Psoas muscle (tissue), 7 donors: ENCODE measurements at regions not wholly inside any gene's neighbourhood (a gene's known extent, or its start where the extent isn't known, plus 50 kb on each side); places are given as distances from the start of the nearest gene placed in this dataset.

Source experiments
- ATAC-seq, 4 donors: fragments of 200-7000 bp; cut with Tn5 transposase; one replicate each; pipeline ENCODE4 v1.9.1; 2020; ENCODE audit warnings: moderate library complexity in 3 of 4, mild to moderate bottlenecking in 2 of 4
- DNase-seq, 2 donors: peaks; one replicate each; pipeline ENCODE4 v3.0.0-alpha.2; 2020
- H3K27ac ChIP-seq: fragments of 200-600 bp; one replicate; pipeline ENCODE4 v1.8.0; 2022
- H3K27me3 ChIP-seq, 3 donors: fragments of 200-600 bp in 1 of 3; one replicate each; pipeline versions ENCODE4 v1.6.1 to v1.8.0; 2013 to 2022; ENCODE audit warnings: low read length in 2 of 3, mild to moderate bottlenecking in 2 of 3, moderate library complexity in 1 of 3; ENCODE audit not compliant: insufficient read depth in 3 of 3
- H3K36me3 ChIP-seq, 2 donors: fragments of 200-600 bp in 1 of 2; one replicate each; pipeline versions ENCODE4 v1.6.1 to v1.8.0; 2013 to 2022; ENCODE audit warnings: low read depth in 1 of 2, mild to moderate bottlenecking in 1 of 2, moderate library complexity in 1 of 2; ENCODE audit not compliant: insufficient read depth in 1 of 2
- H3K4me1 ChIP-seq: fragments of 200-600 bp; one replicate; pipeline ENCODE4 v1.8.0; 2022
- H3K4me3 ChIP-seq: fragments of 200-600 bp; one replicate; pipeline ENCODE4 v1.8.0; 2022; ENCODE audit warnings: mild to moderate bottlenecking
- H3K9me3 ChIP-seq: fragments of 200-600 bp; one replicate; pipeline ENCODE4 v1.8.0; 2022
- CTCF ChIP-seq: fragments of 200-600 bp; IDR thresholded peaks from one replicate; pipeline ENCODE4 v1.8.0; 2022; ENCODE audit warnings: antibody characterized with exemption
- whole genome bisulfite sequencing, 3 donors: extraction: QIAGEN DNeasy Blood & Tissue Kit; methylation state at CpG; one replicate each; pipeline versions ENCODE4 v1.1.6 to v1.1.7; 2013; 5-methylcytosine and 5-hydroxymethylcytosine counted together
- intact Hi-C, 2 donors: fragments of 100-400 bp; cut with DNase I; formaldehyde crosslinking; loops; one replicate each; pipeline versions ENCODE4 v1.11.0 to v1.14.2; 2022
- donor health status: healthy with polysubstance abuse.
- donor health status: DM: no; HTN: no; CAD: no; lungs with moderate emphysema.
- donor health status: Bipolar disorder and iron deficiency.
- donor health status: healthy.
- donor health status: DM: yes; HTN: yes; CAD: no.
- donor health status: DM: no; HTN: no; CAD: no.
- donor health status: DM: yes; HTN: yes; CAD: no.

GRCh38 chr6:56393615-56394612, 146.5 kb upstream of the COL21A1 start:
- DNase-seq (no peak), ATAC-seq (no peak)
- no peak for TF ChIP-seq CTCF
- H3K27me3 ChIP-seq: no peaks in the 10 kb centered on the region
- no peak overlapping the region for H3K27ac ChIP-seq
- no peaks in the 10 kb centered on the region for H3K36me3 ChIP-seq
- intact Hi-C loops: no loop called here
- no peak overlapping the region for H3K4me3 ChIP-seq
- WGBS, 3 donors: 93 to 96% (median 95%) methylated on average over 13 of the region's 13 CpGs
- H3K4me1 ChIP-seq: no peaks in the 10 kb centered on the region
- no peaks in the 10 kb centered on the region for H3K9me3 ChIP-seq

GRCh38 chr6:56388415-56388755, 141.0 kb upstream of the COL21A1 start:
- no peak for TF ChIP-seq CTCF
- Histone ChIP-seq H3K9me3 (no peaks in the 10 kb centered on the region), H3K27me3 (no peaks in the 10 kb centered on the region), H3K4me1 (no peaks in the 10 kb centered on the region), H3K27ac (no peak overlapping the region), H3K4me3 (no peak overlapping the region), H3K36me3 (no peaks in the 10 kb centered on the region)
- ATAC-seq: no peak
- intact Hi-C loops: no loop called here
- DNase-seq: no peak

DNA sequence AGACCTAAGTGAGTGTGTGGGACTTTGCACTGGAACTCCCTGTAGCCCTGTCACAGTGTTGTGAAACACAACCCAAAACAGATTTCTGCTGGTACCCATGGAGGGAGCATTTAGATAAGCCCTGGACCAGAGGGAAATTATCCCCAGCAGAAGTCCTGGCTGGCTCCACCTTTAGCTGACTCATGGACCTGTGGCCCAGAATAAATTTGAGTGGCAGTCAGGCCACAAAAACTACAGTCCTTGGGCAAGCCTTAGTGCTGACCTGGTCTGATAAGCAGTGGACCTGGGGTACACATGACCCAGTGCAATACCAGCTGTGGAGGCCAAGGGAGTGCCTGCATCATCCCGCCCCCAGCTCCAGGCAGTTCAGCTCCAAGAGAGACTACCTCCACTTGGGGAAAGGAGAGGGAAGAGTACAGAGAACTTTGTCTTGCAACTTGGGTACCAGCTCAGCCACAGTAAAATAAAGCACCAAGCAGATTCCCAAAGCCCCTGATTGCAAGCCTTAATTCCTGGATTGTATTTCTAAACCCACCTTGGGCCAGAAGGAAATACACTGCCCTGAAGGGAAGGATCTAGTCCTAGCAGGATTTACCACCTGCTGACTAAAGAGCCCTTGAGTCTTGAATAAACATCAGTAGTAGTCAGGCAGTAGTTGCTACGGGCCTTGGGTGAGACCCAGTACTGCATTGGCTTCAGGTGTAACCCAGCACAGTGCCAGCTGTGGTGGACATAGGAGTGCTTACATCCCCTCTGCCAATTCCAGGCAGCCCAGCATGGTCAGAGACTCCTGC, 140.4 kb upstream of the COL21A1 start:
- Histone ChIP-seq H3K4me3 (no peak overlapping the region), H3K9me3 (no peaks in the 10 kb centered on the region), H3K4me1 (no peaks in the 10 kb centered on the region), H3K27ac (no peak overlapping the region), H3K27me3 (no peaks in the 10 kb centered on the region), H3K36me3 (no peaks in the 10 kb centered on the region)
- WGBS, 3 donors: 72 to 83% (median 73%) methylated on average over 2 of the region's 2 CpGs
- no peak for TF ChIP-seq CTCF
- DNase-seq (no peak), ATAC-seq (peak in 3 of 4 donors; percentile 42 to 54 (median 54))
- intact Hi-C loops: no loop called here

DNA sequence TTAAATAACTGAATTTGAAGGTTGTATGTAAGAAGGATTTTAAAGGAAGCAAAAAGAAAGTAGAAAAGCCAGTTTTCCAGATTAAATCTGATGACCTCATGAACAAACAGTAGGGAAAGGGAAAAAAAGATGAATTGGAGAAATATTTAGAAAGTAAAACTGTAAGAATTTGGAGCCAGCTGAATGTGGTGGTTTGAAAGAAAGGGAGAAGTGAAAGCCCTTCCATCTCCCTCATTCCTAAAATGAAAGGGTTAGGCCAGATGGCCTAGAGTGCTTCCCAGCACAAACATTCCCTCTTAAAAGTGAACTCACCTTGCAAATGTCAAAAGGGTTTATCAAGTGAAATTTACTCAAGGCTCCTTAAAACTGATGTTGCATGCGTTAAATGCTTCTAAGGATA, 139.3 kb upstream of the COL21A1 start:
- no peak for TF ChIP-seq CTCF
- intact Hi-C loops: no loop called here

More for the DNA sequence above, 139.3 kb upstream of the COL21A1 start:
- no peaks in the 10 kb centered on the region for H3K4me1 ChIP-seq
- no peak for DNase-seq
- no peaks in the 10 kb centered on the region for H3K9me3 ChIP-seq
- WGBS, 3 donors: 97 to 100% (median 100%) methylated on average over 1 of the region's 1 CpG
- no peaks in the 10 kb centered on the region for H3K27me3 ChIP-seq
- ATAC-seq: no peak
- no peak overlapping the region for H3K27ac ChIP-seq
- no peak overlapping the region for H3K4me3 ChIP-seq
- H3K36me3 ChIP-seq: no peaks in the 10 kb centered on the region
